Fibroblast of skin of left biceps (primary cell): ENCODE measurements at regions not wholly inside any gene's neighbourhood (a gene's known extent, or its start where the extent isn't known, plus 50 kb on each side); places are given as distances from the start of the nearest gene placed in this dataset.

ENCODE experiments used
- DNase-seq, 2 experiments: peaks; one replicate each; pipeline ENCODE4 v3.0.0-alpha.2; 2013; ENCODE audit warnings: low read depth in 2 of 2

GRCh38 chr15:62610265-62610869 is 432.2 kb upstream of the TPM1 start:
- DNase-seq, result no peak

- DNase-seq, result no peak
Measured at GRCh38 chr15:62611002-62611401, 431.5 kb upstream of the TPM1 start.

GRCh38 chr15:62612183-62612733 is 430.3 kb upstream of the TPM1 start:
- DNase-seq, result no peak

DNA sequence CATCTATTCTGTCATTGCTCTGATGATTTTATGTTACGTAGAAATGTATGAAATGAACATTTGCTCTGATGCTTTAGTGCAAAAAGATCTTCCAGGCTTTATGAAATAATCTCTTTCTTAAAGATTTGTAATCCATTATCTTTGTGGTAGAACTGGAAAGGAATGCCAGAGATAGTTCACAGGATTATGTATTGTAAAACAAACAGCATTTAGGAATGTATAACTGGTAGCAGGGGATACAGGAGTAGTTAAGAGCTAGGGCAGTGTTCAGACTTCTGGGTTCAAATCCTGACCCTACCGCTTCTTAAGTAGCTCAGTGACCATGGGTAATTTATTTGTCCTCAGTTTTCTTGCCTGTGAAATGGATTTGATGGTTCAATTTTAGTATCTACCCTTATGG is 429.8 kb upstream of the TPM1 start:
- no peak for DNase-seq

GRCh38 chr15:62616746-62617145 is 425.8 kb upstream of the TPM1 start:
- DNase-seq, result no peak

DNA sequence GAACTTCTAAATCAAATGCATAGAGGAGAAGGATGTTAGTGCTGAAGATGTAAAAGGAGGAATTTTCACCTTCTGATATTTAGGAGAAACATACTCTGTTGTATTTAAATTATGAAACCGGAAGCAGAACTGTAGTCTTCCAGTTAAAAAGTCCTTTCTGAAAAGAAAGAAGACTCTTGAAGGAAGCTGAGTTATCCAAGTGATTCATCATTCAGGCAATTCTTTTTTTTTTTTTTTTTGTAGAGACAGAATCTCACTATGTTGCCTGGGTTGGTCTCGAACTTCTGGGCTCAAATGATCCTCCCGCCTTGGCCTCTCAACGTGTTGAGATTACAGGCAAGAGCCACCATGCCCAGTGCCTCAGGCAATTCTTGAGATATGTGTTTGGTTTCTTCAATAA is 424.8 kb upstream of the TPM1 start:
- no peak for DNase-seq

- DNase-seq, result peak; percentile 80 to 81
Measured at GRCh38 chr15:62618432-62618831, 424.1 kb upstream of the TPM1 start.

DNA sequence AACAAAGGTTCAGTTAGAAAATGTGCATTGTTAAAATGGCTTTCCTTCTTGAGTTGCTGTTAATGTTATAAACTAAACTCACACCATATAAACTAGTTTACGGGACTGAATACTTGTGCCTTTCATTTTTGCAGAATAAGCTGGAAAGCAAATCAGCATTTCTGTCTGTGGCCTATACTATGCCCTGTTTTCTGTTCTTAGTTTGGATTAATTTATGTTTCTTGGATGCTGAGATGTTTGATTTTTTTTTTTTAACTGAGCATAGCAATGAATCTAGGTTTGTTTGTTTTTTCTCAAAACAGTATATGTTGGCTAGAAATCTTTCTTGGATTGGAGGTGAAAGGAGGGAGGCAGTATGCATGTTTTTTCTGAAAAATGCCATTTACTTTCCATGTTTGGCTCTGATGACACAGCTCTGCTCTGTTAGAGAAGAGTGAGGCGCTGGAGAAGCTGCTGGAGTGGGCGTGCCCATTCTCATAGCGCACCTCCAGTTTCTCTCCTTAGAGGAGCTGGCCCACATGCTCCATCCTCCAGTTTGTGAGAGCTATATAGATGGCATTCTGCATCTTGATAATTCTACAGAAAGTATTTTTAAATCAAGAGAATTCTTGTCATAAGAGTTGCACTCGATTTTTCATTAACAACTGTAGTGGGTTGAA is 423.6 kb upstream of the TPM1 start:
- no peak for DNase-seq

DNA sequence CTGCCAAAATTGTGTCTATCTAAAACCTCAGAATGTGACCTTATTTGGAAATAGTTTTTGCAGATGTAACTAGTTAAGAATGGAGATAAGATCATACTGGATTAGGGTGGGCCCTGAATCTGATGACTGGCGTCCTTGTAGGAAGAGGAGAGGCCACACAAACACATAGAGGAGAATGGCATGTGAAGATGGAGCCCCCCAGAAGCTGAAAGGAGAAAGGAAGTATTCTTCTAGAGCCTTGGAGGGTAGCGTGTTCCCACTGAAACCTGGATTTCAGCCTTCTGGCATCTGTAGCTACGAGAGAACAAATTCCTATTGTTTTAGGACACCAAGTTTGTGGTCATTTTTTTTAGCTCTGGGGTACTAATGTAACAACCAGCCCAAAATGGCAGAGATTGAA is 423.0 kb upstream of the TPM1 start:
- peak; percentile 41 to 50 for DNase-seq

DNA sequence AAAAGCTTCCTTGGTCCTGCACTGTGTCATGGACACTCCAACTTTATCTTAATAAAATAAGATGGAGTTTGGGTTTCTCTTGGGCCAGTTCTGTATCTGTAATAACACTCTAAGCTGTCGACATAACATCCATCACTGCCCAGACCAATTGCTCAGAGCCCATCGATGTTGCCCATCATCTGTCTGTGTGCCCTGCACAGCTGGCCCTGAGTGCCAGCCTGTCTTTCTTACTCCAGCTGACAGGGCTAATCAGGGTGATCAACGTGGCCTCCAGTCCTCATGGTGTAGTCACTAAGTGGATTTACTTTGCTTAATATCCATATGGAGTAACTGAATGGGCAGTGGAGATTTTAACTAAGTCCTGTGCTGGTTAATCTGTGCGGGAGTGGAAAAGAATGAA is 419.8 kb upstream of the TPM1 start:
- no peak for DNase-seq

DNA sequence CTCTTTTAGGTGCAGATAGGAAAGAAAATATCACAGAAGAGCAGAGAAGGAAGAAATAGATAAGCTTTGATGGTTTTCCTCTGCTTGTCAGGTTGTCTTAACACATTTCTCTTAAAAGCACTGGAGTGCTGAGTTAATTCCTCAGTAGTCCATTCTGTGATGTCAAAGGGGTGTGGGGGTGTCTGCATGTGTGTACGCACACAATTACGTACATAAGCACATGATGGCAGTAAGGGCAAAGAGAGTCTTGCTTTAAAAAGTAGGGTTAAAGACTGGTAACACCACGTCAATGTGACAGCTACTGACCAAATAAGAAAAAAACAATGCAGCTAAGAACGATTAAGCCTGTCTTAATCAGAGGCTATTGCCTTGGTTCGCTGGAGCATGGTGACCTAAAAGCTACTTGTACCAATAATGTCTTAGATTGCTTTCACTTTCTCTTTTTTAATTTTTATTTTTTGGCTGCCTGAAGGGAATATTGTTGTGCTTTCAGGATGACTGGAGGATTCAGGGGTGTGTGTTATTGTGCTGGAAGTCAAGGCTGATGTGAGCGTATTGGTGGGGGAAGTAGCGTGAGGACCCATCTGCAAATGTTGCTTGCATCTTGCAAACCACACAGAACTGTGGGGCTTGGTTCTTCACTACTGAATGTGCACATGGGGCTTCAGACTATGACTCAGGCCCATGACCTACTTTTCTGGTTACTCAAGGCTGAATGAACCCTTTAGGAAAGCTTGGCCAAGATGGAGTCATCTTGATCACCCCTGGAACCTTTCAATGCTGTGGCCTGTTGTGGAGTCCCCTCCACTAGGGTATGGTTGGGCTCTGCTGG is 417.8 kb upstream of the TPM1 start:
- DNase-seq, result peak; percentile 80 to 84

DNA sequence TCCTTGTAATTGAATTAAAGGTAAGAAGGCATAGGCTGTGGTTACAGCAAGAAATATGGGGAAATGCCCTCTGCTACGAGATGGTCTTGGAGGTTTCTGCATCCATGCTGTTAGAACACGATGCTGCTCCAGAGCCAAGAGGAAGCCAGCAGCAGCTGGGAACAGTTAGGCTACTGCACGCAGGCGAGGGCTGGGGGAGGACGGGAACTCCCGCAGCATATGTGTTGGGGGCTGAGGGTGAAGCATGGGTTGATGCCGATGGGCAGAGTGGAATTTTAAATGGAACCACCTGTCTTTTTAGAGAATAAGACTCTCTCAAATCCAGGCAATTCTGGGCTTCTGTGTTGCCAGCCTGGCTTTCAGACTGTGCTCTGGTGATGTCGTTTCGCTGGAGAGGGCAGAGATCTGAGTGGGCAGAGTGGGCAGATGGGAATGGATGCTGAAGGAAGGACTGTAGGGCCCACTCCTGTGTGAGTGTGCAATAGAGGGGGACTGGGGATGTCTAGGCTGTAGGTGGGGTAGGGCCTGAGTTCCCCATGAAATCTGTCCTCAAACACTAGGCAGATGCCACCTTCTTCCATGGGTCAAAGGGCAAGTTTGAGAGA is 417.0 kb upstream of the TPM1 start:
- peak; percentile 91 to 92 for DNase-seq

DNA sequence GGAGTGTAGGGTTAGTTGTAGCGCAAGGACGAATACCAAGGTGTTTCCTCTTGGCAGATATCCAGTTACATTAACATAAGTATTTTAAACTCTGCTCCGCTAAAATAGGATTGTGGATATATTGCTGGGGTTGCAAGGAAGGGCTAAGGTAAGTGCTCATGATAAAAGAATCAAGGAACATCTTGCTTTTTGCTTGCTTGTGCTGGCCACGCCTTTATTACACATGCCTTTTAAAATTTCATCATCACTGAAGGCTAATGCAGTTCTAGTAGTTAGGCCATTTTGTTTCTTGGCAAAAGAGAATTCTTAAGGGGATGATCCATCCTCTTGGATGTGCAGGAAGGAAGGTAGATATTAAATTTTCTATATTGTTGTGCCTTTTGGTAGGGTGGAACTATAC is 415.6 kb upstream of the TPM1 start:
- no peak for DNase-seq

DNA sequence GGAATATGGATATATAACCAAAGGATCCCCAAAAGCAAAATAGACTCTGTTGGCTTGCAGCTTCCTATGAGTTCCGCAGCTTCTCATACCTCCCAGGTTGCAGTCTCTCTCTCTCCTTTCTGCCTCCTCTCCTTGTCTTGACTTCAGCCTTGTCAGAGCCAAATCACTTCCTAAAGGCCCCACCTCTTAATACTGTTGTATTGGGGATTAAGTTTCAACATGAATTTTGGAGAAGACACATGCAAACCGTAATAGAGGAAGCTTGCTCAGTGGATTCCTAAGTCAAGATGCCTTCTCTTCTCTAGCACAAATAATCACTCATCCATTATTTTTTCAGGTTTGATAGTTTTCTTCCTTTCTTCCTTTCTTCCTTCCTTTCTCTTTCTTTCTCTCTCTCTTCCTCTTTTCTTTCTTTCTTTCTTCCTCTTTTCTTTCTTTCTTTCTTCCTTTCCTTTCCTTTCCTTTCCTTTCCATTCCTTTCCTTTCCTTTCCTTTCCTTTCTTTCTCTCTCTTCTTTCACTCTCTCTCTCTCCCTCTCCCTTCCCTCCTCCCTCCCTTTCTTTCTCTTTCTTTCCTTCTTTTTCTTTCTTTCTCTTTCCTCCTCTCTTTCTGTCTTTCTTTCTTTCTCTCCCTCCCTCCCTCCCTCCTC is 411.3 kb upstream of the TPM1 start:
- DNase-seq, result no peak

DNA sequence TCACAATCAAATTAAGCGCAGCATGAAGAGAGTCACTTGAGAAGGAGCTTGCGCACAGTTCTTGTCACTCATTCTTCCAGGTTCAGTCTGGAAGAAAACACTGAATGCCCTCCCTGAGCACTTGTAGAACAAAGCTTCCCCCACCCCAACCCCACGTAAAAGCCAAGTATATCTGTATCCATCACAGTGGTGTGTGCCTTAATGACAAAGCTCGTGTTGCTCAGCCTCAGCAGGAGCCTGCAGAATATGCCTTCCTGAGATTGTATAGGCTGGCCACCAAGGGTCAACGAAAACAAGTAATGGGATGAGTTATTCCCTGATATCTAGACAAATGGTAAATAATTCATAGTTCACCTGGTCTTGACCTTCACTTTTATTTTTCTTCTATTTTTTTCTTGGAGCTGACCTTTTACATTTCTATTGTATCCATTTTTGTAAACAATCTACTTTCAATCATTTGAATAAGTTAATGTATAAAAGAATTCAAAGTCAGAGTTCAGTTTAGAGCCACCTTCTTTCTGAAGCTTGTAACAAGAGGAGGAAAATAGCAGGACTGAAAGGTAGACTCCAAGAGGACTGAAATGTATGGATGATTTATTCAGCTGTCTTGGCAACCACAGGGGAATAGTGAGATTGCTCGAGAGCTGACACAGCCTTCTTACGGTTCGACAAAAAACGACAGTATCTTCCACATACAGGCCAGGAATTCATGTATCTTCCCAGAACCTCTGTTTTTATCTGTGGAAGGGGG is 405.5 kb upstream of the TPM1 start:
- DNase-seq, result no peak

DNA sequence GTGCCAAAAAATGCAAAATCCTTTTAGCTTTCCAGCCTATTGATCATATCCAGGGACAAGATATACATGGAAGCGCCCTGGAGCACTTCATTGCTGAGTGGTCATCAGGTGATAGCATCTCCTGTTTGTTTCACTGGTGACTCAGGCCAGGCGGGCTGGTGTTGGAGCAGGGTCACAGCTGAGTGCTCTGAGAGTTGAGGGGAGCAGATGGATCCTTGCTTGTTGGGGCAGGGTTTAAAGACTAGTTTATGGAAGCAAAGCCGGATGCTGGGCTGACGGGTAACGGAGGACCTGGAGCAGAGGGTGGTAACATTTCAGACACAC is 405.0 kb upstream of the TPM1 start:
- no peak for DNase-seq

DNA sequence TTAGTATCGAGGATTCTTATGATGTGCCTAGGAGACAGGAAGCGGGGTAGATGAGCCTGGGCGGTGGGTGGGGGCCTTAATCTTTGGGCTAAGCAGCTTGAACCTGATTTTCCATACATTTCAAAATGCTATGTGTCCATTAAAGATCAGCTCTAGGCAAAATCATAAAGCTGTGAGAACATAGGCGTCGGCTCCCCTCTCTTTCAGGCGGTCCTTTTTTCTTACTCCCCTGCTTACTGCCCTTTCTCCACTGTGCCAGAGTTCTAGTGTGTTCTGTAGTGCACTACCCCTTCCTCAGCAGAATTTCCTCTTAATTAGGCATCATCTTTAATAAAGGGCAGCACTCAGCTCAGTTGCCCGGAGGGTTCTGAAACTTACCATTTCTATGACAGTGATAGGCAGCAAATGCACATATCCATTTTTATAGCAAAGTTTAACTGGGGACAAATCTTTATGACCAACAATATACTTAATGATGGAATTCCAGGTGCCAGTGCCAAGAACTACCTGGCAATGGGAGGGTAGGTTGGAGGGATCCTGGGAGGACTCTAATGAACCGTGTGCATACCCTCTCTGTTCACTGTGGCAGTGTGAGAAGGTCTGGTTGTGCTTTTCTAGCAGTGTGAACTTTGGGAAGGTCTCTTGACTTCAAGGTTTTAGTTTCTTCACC is 404.5 kb upstream of the TPM1 start:
- no peak for DNase-seq

DNA sequence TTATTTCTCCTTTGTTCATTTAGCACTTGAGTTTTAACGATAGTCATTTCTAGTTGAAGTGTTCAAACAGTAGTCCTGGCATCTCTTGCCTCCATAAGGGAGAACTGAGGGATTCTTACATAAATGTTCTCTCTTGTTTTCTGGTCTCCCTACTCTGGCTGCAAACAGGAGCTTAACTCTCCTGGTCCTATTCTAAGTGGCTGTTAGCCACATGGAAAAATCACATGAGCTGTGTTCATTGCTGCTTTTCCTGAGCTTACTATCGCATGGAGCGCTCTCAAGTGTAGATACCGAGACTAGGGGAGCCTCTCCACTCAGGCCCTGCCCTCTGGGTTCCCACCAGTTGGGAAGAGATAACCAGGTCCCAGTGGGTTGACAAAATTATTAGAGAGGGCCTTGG is 403.1 kb upstream of the TPM1 start:
- DNase-seq, result no peak

DNA sequence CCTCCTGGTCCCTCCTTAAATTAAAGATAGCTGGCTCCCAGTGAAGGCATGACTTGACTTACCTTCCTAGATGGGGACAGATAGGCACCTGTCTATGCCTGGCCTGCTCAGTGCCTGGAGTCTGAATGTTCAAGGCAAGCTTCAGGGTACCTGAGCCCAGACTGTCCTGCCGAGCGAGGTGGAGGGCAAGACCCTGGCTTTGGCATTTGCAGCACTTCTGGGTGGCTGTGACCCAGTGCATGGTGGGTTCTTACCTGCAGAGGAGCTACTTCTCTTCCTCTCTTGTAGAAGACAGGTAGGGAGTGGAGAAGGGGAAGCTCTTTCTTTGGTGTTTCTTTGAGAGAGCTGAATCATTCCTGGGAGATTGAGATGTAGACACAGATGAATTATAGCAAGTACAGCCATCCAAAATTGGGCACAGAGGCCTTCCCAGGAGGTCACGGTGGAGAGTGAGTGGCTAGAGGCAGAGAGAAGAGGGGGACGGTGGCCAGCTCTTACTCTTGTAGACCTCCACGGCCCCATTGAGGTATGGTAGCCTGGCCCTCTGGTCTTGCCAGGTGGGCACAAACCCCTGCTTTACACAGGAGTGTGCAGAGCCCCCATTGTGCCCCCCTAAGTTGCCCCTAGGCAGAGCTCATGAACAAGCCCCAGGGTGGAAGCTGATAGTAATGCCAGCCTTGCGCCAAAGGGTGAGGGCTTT is 402.5 kb upstream of the TPM1 start:
- DNase-seq, result no peak

DNA sequence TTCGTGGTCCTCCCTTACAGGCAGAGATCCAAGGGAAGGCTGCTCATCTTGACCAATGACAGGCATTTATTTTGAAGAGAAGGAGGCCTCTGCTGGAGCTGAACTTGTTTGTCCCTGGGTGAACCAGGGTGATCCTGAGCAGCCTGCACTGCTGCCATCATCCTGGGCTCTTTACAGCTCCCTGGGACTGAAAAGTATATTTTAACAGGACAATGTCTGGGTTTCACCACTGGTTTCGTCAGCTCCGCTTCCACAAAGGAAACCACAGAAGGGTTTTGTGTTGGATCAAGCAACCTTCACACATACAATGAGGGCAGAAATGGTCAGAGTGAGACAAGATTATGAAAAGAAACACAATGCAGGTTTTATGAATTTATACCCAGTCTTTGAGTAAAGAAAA is 400.7 kb upstream of the TPM1 start:
- no peak for DNase-seq
